ENCODE measurements at regions not wholly inside any gene's neighbourhood (a gene's known extent, or its start where the extent isn't known, plus 50 kb on each side); places are given as distances from the start of the nearest gene placed in this dataset.
A peak's percentile ranks its signal among the peaks of the same experiment; 100 is the strongest.

GRCh38 chrX:3177851-3178250 lies 136.6 kb downstream of the ARSF start:
- H3F3A ChIP-seq (replicated peaks; ENCODE audit: insufficient read depth): no peaks in the 10 kb centered on the region
- TF ChIP-seq TCF12 (IDR thresholded peaks at IDR 0.05) (no peak), CHD2 (IDR thresholded peaks at IDR 0.05; ENCODE audit: low read length, partially characterized antibody) (no peak), JUND (IDR thresholded peaks at IDR 0.05) (no peak), RCOR1 (IDR thresholded peaks at IDR 0.05; ENCODE audit: low read length) (no peak), REST (IDR thresholded peaks at IDR 0.05; ENCODE audit: low read depth, low read length) (no peak), MXI1 (IDR thresholded peaks at IDR 0.05; ENCODE audit: low read depth, low read length) (no peak), MAX (IDR thresholded peaks at IDR 0.05; ENCODE audit: low read depth) (no peak), FOXM1 (IDR thresholded peaks at IDR 0.05; ENCODE audit: low read depth) (no peak), YY1 (IDR thresholded peaks at IDR 0.05; ENCODE audit: low read depth) (no peak), TAF1 (IDR thresholded peaks at IDR 0.05; ENCODE audit: borderline replicate concordance, low read depth, low read length) (no peak), RAD21 (IDR thresholded peaks at IDR 0.05; ENCODE audit: low read length) (no peak), IRF3 (IDR thresholded peaks at IDR 0.05; ENCODE audit: low read depth, low read length) (no peak), EP300 (IDR thresholded peaks at IDR 0.05; ENCODE audit: borderline replicate concordance in 1 of 2, low read depth in 1 of 2, low read length in 1 of 2) (no peak)
- WGBS (ENCODE audit: low lambda C conversion rate): 22% methylated on average over 4 of the region's 4 CpGs
- no peak overlapping the region for H3K4me3 ChIP-seq (ENCODE audit: low read depth in 2 of 2, low read length in 1 of 2)
- H3K27ac ChIP-seq (ENCODE audit: low read depth in 2 of 2, low read length in 1 of 2): peak overlapping the region in 1 of 2 experiments; percentile 18; a peak in 1 of 4 replicates
- H3K9ac ChIP-seq: no peak overlapping the region
- no peaks in the 10 kb centered on the region for H3K9me3 ChIP-seq
- no peaks in the 10 kb centered on the region for H3K79me2 ChIP-seq (ENCODE audit: insufficient read depth)
- H3K36me3 ChIP-seq (replicated peaks in 1 of 2; ENCODE audit: control insufficient read depth in 1 of 2, insufficient read depth in 2 of 2, low read length in 1 of 2): no peaks in the 10 kb centered on the region
- no peaks in the 10 kb centered on the region for H3K4me1 ChIP-seq (ENCODE audit: control insufficient read depth in 1 of 2, insufficient read depth in 2 of 2, low read depth in 1 of 2, low read length in 1 of 2)
- ChIA-PET POLR2A (no interaction called here), CTCF (interaction anchor here (0.8 kb wide), 1 partner anchor 38 kb away, joined by 3 read pairs; no protein-coding TSS in a partner anchor)
- H3K4me2 ChIP-seq: no peak overlapping the region
- H3K9me2 ChIP-seq: no peaks in the 10 kb centered on the region
- H2AFZ ChIP-seq (ENCODE audit: low read depth): no peak overlapping the region; the same call in 1 of the 2 replicates
- no peak for DNase-seq
- no peaks in the 10 kb centered on the region for H4K20me1 ChIP-seq (ENCODE audit: insufficient read depth)
- no peaks in the 10 kb centered on the region for H3K27me3 ChIP-seq (ENCODE audit: insufficient read depth)

GRCh38 chrX:3176439-3176820 lies 135.2 kb downstream of the ARSF start:
- Histone ChIP-seq H3K9me3 (no peaks in the 10 kb centered on the region), H3K9ac (peak overlapping the region; percentile 28; the same call in 1 of the 2 replicates), H3K4me2 (peak overlapping the region; percentile 28; the same call in 1 of the 2 replicates), H3K27ac (ENCODE audit: low read depth in 2 of 2, low read length in 1 of 2) (peak overlapping the region in 1 of 2 experiments; percentile 75; a peak in 2 of 4 replicates), H3K4me1 (ENCODE audit: control insufficient read depth in 1 of 2, insufficient read depth in 2 of 2, low read depth in 1 of 2, low read length in 1 of 2) (no peaks in the 10 kb centered on the region), H4K20me1 (ENCODE audit: insufficient read depth) (no peaks in the 10 kb centered on the region), H2AFZ (ENCODE audit: low read depth) (peak overlapping the region; percentile 18; the same call in 1 of the 2 replicates), H3F3A (replicated peaks; ENCODE audit: insufficient read depth) (no peaks in the 10 kb centered on the region), H3K27me3 (ENCODE audit: insufficient read depth) (no peaks in the 10 kb centered on the region), H3K36me3 (replicated peaks in 1 of 2; ENCODE audit: control insufficient read depth in 1 of 2, insufficient read depth in 2 of 2, low read length in 1 of 2) (no peaks in the 10 kb centered on the region), H3K4me3 (ENCODE audit: low read depth in 2 of 2, low read length in 1 of 2) (peak overlapping the region in 1 of 2 experiments; percentile 20; a peak in 1 of 4 replicates), H3K9me2 (no peaks in the 10 kb centered on the region), H3K79me2 (ENCODE audit: insufficient read depth) (no peaks in the 10 kb centered on the region)
- ChIA-PET CTCF (no interaction called here), POLR2A (no interaction called here)
- no peak for DNase-seq
- TF ChIP-seq MAX (IDR thresholded peaks at IDR 0.05; ENCODE audit: low read depth): no peak
- no peak for TF ChIP-seq RCOR1 (IDR thresholded peaks at IDR 0.05; ENCODE audit: low read length)
- no peak for TF ChIP-seq POLR2AphosphoS5 (IDR thresholded peaks at IDR 0.05; ENCODE audit: low read depth, low read length)
- WGBS (ENCODE audit: low lambda C conversion rate): 9% methylated on average over 5 of the region's 5 CpGs

Data from SK-N-SH (cell line).